Sigmoid colon (tissue), 4 donors: ENCODE measurements at regions not wholly inside any gene's neighbourhood (a gene's known extent, or its start where the extent isn't known, plus 50 kb on each side); places are given as distances from the start of the nearest gene placed in this dataset.

Experiments
- POLR2A ChIP-seq, 2 donors: fragments of 450-650 bp; IDR thresholded peaks; one replicate each; pipeline ENCODE4 v1.6.1; 2016; ENCODE audit warnings: antibody characterized with exemption in 2 of 2, mild to moderate bottlenecking in 2 of 2, moderate library complexity in 2 of 2
- POLR2AphosphoS5 ChIP-seq, 4 donors: sonication (generic); formaldehyde crosslinking; IDR thresholded peaks; one replicate each; pipeline ENCODE4 v1.6.1; 2017; ENCODE audit warnings: antibody characterized with exemption in 4 of 4
- TF ChIP-seq, protein P1 (sequence below), 4 experiments: fragments of 450-650 bp in 3 of 4; fragments of 200-600 bp in 1 of 4; IDR thresholded peaks; one replicate each; pipeline ENCODE4 v1.5.1; 2016 to 2019; ENCODE audit warnings: antibody characterized with exemption in 4 of 4, mild to moderate bottlenecking in 3 of 4, moderate library complexity in 2 of 4

DNA sequence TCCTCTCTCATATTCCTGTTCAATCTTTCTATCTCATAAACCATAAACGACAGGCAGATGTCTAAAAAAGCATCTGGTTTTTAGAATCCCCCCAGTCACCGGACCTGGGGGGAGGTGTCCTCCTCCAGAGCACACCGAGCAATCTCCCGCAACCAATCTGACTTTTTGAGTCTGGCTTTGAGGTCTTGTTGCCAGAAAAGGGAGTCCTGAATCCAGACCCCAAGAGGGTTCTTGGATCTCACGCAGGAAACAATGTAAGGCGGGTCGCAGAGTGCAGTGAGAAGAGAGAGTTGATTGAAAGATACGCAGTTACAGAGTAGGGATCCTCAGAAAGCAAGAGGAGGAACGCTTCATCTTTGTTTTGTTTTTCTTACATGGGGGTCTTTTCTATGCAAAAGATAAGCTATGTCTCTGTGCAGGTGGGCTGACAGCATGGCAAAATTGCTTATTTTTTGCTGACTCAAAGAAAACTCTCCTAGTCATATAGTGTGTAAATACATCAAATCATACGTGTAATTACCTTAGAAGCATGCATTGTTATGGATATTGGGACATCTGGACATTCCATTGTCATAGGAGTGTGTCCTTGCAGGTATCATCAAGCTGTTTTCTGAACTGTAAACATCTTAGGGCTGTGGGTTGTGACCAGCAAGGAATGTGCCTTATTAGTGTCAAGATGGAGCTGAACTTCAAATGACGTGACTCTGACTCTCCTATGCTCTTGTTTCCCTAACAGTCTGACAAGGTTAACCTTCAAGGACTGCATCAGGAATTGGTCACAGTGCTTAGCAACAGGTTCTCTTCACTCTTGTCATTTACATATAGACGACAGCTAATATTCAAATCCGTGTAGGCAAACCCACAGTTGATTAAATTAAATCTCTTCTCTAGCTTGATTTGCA, 159.3 kb upstream of the DAPK1 start:
- TF ChIP-seq POLR2A (IDR thresholded peaks at IDR 0.05) (no peak), POLR2AphosphoS5 (IDR thresholded peaks at IDR 0.05) (no peak)
- TF ChIP-seq, protein P1, sequence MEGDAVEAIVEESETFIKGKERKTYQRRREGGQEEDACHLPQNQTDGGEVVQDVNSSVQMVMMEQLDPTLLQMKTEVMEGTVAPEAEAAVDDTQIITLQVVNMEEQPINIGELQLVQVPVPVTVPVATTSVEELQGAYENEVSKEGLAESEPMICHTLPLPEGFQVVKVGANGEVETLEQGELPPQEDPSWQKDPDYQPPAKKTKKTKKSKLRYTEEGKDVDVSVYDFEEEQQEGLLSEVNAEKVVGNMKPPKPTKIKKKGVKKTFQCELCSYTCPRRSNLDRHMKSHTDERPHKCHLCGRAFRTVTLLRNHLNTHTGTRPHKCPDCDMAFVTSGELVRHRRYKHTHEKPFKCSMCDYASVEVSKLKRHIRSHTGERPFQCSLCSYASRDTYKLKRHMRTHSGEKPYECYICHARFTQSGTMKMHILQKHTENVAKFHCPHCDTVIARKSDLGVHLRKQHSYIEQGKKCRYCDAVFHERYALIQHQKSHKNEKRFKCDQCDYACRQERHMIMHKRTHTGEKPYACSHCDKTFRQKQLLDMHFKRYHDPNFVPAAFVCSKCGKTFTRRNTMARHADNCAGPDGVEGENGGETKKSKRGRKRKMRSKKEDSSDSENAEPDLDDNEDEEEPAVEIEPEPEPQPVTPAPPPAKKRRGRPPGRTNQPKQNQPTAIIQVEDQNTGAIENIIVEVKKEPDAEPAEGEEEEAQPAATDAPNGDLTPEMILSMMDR (IDR thresholded peaks at IDR 0.05), result no peak
